PC-9 (cell line): ENCODE measurements at regions not wholly inside any gene's neighbourhood (a gene's known extent, or its start where the extent isn't known, plus 50 kb on each side); places are given as distances from the start of the nearest gene placed in this dataset.

Experiments
- BruUV-seq: library from RNA; stranded (reverse); fragments of 400-500 nt; replicated peaks from 2 replicates; lab custom pipeline; 2021; lab: Mats Ljungman, UMichigan
- CTCF ChIA-PET: fragments of 300-600 bp; sonication (Branson Sonifier 250); formaldehyde crosslinking; loops from one replicate; lab custom pipeline; 2022; ENCODE audit warnings: antibody characterized with exemption; lab: Charles Lee
- POLR2A ChIA-PET: fragments of 300-600 bp; sonication (Branson Sonifier 250); formaldehyde crosslinking; loops from one replicate; lab custom pipeline; 2022; ENCODE audit warnings: antibody characterized with exemption; ENCODE audit not compliant: unreplicated experiment; lab: Charles Lee
- DNase-seq, 2 experiments: peaks; one replicate each; pipeline versions ENCODE4 v3.0.0 to v3.0.0-alpha.2; 2015 to 2022; ENCODE audit warnings: mixed read lengths in 1 of 2
- H2AFZ ChIP-seq: fragments of 200-600 bp; sonication (generic); 2 replicates; pipeline ENCODE4 v1.8.1; 2017; ENCODE audit warnings: antibody characterized with exemption
- H3F3A ChIP-seq: fragments of 200-600 bp; sonication (generic); 2 replicates; pipeline ENCODE4 v1.8.1; 2017; ENCODE audit warnings: antibody characterized with exemption, mild to moderate bottlenecking, low read depth; ENCODE audit not compliant: insufficient read depth
- H3K27ac ChIP-seq: fragments of 200-600 bp; sonication (generic); 2 replicates; pipeline ENCODE4 v1.6.1; 2016; ENCODE audit warnings: mixed run types
- H3K27me3 ChIP-seq: fragments of 200-600 bp; sonication (generic); 2 replicates; pipeline ENCODE4 v1.6.1; 2016; ENCODE audit warnings: low read depth, mixed run types; ENCODE audit not compliant: insufficient read depth
- H3K36me3 ChIP-seq: fragments of 200-600 bp; sonication (generic); 2 replicates; pipeline ENCODE4 v1.6.1; 2016; ENCODE audit warnings: low read depth, mixed run types
- H3K4me1 ChIP-seq: fragments of 200-600 bp; sonication (generic); replicated peaks from 2 replicates; pipeline ENCODE4 v1.6.1; 2016; ENCODE audit warnings: mixed run types; ENCODE audit not compliant: insufficient read depth
- H3K4me2 ChIP-seq: fragments of 200-600 bp; sonication (generic); 2 replicates; pipeline ENCODE4 v1.6.1; 2017; ENCODE audit warnings: mixed run types
- H3K4me3 ChIP-seq: fragments of 200-600 bp; sonication (generic); 2 replicates; pipeline ENCODE4 v1.6.1; 2016; ENCODE audit warnings: mixed run types
- H3K79me2 ChIP-seq: fragments of 200-600 bp; sonication (generic); 2 replicates; pipeline ENCODE4 v1.6.1; 2017; ENCODE audit warnings: low read depth, mixed run types
- H3K9me2 ChIP-seq: fragments of 200-600 bp; sonication (generic); 2 replicates; pipeline ENCODE4 v1.8.1; 2017; ENCODE audit warnings: mild to moderate bottlenecking; ENCODE audit not compliant: insufficient read depth
- H3K9me3 ChIP-seq: fragments of 200-600 bp; sonication (generic); 2 replicates; pipeline ENCODE4 v1.8.1; 2016; ENCODE audit warnings: low read depth; ENCODE audit not compliant: insufficient read depth
- H4K20me1 ChIP-seq: fragments of 200-600 bp; sonication (generic); 2 replicates; pipeline ENCODE4 v1.8.1; 2017; ENCODE audit not compliant: insufficient read depth
- CTCF ChIP-seq: fragments of 200-600 bp; sonication (generic); conservative IDR thresholded peaks from 2 replicates; pipeline ENCODE4 v1.6.1; 2017; ENCODE audit warnings: mixed run types, antibody characterized with exemption, mild to moderate bottlenecking, moderate library complexity
- EZH2 ChIP-seq: fragments of 200-600 bp; sonication (generic); IDR thresholded peaks from 2 replicates; pipeline ENCODE4 v1.8.0; 2017; ENCODE audit warnings: antibody characterized with exemption, low read depth
- intact Hi-C: fragments of 100-400 bp; cut with micrococcal nuclease; formaldehyde crosslinking; loops from one replicate; pipeline ENCODE4 v1.10.0; 2022; ENCODE audit not compliant: unreplicated experiment

GRCh38 chr20:52016022-52016421 is 175.6 kb downstream of the ZFP64 start:
- Histone ChIP-seq H3K27me3 (no peaks in the 10 kb centered on the region), H4K20me1 (no peaks in the 10 kb centered on the region), H3F3A (no peaks in the 10 kb centered on the region), H3K4me1 (no peaks in the 10 kb centered on the region), H3K27ac (no peak overlapping the region), H3K79me2 (no peaks in the 10 kb centered on the region), H3K4me2 (no peak overlapping the region), H2AFZ (no peak overlapping the region), H3K36me3 (no peaks in the 10 kb centered on the region), H3K4me3 (no peak overlapping the region), H3K9me3 (peaks cover 6% of the 10 kb centered on the region; the same call in 1 of the 2 replicates), H3K9me2 (no peaks in the 10 kb centered on the region)
- TF ChIP-seq CTCF (no peak), EZH2 (no peak)
- POLR2A ChIA-PET = no interaction called here
- BruUV-seq = no TSS peak
- intact Hi-C loops = no loop called here
- CTCF ChIA-PET = interaction anchor here (0.6 kb wide), 1 partner anchor 344 kb away, joined by 5 read pairs; no protein-coding TSS in a partner anchor
- DNase-seq = no peak

GRCh38 chr20:52015155-52015554 is 176.4 kb downstream of the ZFP64 start:
- Histone ChIP-seq H3K27me3 (no peaks in the 10 kb centered on the region), H4K20me1 (no peaks in the 10 kb centered on the region), H3K36me3 (no peaks in the 10 kb centered on the region), H3K9me2 (no peaks in the 10 kb centered on the region), H3K27ac (no peak overlapping the region), H3K4me2 (no peak overlapping the region), H3K4me3 (no peak overlapping the region), H2AFZ (no peak overlapping the region), H3K9me3 (peaks cover 6% of the 10 kb centered on the region; the same call in 1 of the 2 replicates), H3K79me2 (no peaks in the 10 kb centered on the region), H3K4me1 (no peaks in the 10 kb centered on the region), H3F3A (no peaks in the 10 kb centered on the region)
- ChIA-PET POLR2A (no interaction called here), CTCF (interaction anchor here (0.5 kb wide), 1 partner anchor 286 kb away, joined by 3 read pairs; no protein-coding TSS in a partner anchor)
- BruUV-seq = no TSS peak
- no peak for TF ChIP-seq EZH2
- no peak for TF ChIP-seq CTCF
- intact Hi-C loops = no loop called here
- DNase-seq = no peak

GRCh38 chr20:52012079-52012478 is 179.5 kb downstream of the ZFP64 start:
- intact Hi-C loops = no loop called here
- POLR2A ChIA-PET = no interaction called here
- H3K9me3 ChIP-seq = peaks cover 6% of the 10 kb centered on the region; the same call in 1 of the 2 replicates
- H3F3A ChIP-seq = no peaks in the 10 kb centered on the region
- no TSS peak for BruUV-seq
- no peak overlapping the region for H2AFZ ChIP-seq
- no peaks in the 10 kb centered on the region for H3K79me2 ChIP-seq
- TF ChIP-seq CTCF (no peak), EZH2 (no peak)
- CTCF ChIA-PET = no interaction called here
- no peaks in the 10 kb centered on the region for H3K27me3 ChIP-seq
- DNase-seq = no peak
- H3K27ac ChIP-seq = no peak overlapping the region
- H3K4me1 ChIP-seq = no peaks in the 10 kb centered on the region
- H4K20me1 ChIP-seq = no peaks in the 10 kb centered on the region
- no peaks in the 10 kb centered on the region for H3K9me2 ChIP-seq
- no peak overlapping the region for H3K4me2 ChIP-seq
- no peak overlapping the region for H3K4me3 ChIP-seq
- no peaks in the 10 kb centered on the region for H3K36me3 ChIP-seq
